Colon (tissue), 2 donors: ENCODE measurements at regions not wholly inside any gene's neighbourhood (a gene's known extent, or its start where the extent isn't known, plus 50 kb on each side); places are given as distances from the start of the nearest gene placed in this dataset.
A peak's percentile ranks its signal among the peaks of the same experiment; 100 is the strongest.
"Not testable (repeated sequence)": the region's sequence is repeated elsewhere in the genome, so short reads cannot be mapped to it uniquely, and the experiment has no call there.

ENCODE experiments used
- FAIRE-seq: peaks from 2 replicates; lab custom pipeline; 2012; peaks lifted over from hg19 to GRCh38; lab: Jason Lieb, UNC
- donor health status: control.
- donor health status: control.

DNA sequence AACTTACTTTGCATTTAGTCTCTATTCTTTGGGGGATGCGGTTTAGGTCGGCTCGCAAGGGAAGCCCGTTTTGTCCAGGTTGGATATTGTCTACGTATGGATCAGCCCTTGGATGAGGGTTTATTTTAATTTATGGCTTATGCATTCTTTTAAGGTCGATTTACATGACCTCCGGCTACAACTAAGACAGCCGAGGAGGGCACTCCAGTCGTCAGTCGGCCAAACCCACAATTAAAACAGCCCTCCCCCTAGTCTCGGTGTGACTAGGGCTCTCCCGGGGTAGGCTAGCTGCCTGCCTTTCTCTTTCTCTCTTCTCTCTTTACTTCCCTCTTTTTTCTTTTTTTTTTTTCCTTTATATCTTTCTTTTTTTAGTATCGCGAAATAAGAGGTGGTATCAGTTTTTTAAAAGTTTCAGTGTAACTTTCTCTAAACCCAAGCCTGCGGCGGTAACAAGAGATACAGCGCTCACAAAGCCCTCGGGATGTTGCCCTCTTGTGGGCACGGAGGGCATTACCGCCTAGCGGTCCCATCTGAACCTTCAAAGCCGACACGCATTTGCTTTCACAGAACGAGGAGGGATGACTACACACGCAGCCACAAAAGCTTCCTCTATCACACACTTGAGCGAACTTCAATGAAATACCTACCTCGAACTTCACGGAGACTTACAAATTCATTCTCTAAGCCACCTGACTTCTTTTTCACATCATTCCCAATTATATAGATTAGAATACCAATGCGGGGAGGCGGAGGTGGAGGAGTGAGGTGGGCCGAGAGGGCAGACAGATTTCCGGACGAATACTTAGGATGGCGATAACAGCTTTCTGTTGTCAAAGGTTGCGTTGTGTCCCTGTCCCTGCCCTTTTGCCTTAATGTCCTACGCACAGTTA lies 132.3 kb upstream of the C11orf58 start:
- peak; percentile 28 for FAIRE-seq

DNA sequence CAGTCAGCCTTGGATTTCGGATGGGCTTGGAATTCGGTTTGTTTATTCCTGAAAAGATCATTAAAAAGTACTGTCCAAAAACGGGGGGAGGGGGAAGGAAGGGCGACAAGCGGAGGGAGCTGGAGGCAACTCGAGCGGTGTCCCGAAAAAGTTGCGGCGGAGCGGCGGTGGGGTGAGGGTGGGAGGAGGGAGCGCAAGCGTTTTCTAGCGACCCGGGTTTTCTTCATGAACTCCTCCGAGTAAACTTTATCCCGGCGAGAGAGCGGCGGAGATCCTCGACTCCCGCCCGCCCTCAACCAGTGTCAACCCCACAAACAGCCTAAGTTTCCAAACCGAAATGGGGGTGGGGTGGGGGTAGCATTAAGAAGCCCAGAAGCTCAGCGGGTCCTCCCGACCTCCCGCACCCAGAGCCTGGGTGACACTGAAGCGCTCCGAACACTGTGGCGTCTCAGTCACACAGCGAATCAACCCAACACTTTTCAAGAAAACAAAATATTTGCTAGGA lies 133.0 kb upstream of the C11orf58 start:
- FAIRE-seq, result no peak

DNA sequence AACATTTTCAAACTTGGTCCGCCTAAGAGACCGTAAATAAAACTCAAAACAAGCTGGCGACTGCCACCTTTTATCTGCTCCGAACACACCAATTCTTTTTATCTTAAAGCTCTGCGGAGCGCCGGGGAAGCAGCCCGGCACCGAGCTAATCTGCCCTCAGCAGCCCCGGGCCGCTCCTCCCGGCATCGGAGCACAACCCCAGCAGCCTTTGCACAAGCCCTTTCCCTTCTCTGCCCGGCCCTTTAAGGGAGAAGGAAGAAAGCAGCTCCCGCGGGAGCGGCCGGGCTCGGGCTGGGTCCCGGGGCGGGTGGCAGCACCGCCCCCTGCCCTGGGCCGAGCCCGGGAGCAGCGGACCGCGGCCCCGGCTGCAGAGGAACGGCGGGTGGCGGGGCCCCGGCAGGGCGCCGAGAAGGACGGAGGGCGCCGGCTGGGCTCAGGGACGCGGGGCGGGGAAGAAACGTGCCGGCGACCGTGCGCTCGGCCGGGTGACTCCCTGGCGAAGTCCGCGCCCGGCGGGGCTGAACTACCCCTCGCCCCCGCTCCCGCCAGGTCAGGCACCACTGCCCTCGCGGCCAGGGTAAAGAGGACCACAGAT lies 133.6 kb upstream of the C11orf58 start:
- FAIRE-seq, result no peak

DNA sequence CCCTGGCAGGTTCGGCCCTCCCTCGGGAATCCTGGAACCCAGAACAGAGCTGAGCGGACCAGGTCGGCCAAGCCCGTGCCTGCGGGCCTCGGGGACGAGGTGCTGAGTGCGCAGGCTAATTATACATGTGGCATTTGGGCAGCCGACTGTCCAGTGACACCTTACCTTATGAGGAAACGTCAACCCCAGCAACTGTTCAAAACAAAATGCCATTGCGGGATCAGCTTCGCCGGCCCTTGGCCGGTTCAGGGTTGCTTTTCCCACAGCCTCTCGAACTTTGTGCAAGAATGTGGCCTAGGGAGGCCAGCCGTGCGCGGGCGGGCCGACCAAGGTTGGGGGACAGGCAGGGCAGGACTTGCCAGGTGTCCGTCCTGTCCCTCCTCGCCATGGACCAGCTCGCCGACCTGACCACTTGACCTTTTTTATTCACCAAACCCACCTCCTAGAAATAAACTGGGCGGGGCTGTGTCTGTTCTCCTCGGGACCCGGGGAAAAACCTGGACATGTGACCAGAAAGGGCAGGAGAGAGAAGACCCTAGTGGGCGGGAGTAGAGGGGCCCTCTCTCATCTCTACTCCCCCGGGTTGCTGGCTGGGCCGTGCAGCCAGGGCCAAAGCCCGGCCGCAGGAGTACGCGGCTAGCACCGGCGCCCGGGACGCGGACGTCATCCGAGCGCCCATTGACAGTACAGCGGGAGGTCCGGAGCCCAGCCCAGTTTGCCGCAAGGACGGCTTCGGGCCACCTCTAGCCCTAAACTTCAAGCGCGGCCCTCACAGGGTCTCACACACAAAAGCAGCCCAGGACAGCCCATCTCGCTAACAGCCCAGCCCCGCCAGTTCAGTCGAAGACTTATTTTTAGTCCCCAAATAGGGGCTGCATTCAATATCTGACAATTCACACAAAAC lies 134.3 kb upstream of the C11orf58 start:
- FAIRE-seq, result no peak

DNA sequence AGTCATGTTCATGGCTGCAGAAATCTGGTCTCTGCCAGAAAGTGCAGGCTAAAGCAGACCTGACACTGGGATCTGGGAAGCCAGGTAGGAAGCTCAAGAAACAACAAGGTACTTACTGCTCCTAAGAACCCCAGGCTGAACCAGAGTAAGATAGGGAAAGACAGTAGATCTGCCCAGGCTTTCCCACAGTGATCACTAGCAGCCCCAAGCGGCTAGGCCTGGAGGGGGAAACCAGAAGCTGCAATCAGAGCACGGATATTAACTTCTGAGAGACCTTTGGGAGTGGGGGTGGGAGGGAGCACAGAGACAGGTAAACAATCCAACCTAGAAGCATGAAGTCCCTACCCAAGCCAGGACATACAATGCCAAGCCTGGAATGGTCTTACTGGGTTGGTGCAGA lies 135.2 kb upstream of the C11orf58 start:
- FAIRE-seq, result no peak

DNA sequence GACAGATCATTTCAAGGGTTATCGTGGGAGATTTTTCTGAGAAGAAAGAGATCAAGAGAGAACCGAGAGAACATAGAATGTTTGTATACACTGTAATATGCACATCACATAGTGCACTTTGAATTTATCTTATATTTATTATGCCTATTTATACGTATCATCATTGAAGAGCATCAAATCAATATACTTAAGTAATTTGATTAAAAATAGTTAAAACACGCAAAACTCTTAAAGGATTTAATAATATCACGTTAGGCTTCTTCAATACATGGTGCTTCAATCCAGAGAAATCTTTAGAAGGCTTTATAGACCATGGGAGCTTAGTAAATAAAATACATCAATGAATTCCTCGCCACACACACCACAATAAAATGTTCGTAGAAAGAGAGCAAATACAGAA lies 139.5 kb upstream of the C11orf58 start:
- no peak for FAIRE-seq

DNA sequence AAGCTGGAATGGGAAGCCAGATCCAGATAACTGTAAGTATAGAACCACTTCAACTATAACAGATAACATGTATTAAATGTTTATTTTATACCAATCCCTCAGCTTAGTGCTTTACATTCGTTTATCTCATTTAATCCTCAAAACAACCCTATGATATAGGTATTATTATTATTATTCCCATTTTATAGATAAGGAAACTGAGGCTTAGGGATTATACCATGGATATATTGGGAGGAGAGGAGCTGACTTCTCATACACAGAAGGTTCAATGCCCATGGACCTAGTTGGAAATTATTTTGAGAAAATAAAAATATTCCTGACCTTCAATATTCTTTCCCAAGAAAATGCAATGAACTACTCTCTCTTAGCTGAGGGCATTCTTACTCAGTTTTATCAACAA lies 140.4 kb upstream of the C11orf58 start:
- FAIRE-seq, result no peak

DNA sequence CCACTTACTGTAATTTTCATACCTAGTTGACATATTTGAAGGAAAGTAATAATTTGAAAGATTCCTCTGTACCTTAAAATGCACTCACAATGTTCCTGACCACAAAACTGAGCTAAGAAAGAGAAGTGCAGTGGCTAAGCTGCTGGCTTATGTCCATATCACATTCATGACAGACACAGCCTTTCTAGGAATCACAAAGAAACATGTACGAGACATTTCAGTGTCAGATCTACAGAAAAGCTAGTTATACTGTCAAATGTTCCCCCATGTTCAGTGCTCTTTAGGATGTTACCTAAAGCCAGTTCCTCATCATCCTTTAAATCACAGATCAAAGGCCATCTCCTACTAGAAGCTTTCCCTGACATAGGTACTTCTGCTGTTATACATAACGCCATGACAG lies 142.2 kb upstream of the C11orf58 start:
- no peak for FAIRE-seq

DNA sequence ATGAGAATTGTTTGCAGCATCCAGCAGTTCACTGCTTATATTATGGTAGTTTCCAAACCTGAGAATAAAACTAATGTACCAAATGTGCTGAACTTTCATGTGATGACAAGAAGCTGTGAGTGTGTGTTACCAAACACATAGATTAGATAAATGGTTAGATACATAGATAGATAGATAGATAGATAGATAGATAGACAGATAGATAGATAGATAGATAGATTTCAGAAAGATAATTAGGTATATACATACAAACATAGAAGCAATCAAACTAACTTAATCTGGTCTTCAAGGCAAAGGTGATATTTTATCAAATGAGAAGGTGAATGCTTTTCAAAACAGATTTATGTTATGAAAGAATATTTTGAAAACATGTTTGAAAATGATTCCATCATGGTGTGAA lies 147.3 kb upstream of the C11orf58 start:
- FAIRE-seq, result peak; percentile 5

DNA sequence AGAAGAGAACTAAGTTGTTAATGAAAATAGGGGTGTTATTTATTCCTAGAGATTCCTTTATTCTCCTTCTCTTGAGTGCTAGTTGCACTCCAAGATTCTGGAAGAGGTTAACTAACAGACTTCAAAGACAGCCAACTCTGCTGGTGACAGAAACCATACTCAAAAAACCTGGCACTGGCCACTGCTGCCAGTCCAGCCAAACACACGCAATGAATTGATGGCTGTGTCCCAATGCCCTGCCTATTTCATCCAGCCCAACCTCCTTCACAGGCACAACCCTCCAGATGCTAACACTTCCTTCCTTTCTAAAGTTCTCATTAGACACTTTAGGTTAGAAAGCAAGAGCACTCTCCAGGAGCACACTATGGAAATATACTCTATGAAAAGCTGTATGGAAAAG lies 150.8 kb upstream of the C11orf58 start:
- no peak for FAIRE-seq

DNA sequence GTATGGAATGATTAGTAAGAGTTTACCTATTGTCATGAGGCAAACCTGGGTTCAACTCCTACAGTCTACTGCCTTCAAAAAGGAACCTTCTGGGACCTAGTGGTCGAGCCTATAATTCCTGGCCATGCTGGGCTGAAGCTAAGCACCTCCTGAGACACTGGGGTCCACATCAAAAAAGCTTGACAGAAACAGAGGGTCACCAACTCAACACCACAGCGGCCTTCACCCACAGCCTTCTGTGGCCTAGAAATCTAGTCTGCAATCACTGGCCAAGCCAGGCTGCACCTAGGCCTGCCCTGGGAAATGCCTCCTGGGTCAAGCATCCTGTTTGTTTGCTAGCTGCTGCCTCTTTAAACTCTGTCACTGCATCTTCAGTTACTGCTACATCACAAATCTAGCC lies 153.9 kb upstream of the C11orf58 start:
- FAIRE-seq, result no peak

DNA sequence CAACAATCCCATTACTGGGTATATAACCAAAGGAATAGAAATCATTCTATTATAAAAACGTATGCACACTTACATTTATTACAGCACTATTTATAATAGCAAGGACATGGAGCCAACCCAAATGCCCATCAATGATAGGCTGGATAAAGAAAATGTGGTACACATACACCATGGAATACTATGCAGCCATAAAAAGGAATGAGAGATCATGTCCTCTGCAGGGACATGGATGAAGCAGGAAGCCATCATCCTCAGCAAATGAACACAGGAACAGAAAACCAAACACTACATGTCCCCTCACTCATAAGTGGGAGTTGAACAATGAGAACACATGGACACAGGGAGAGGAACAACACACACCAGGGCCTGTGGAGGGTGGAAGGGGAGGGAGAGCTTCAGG lies 157.4 kb upstream of the C11orf58 start:
- not testable (repeated sequence) for FAIRE-seq

DNA sequence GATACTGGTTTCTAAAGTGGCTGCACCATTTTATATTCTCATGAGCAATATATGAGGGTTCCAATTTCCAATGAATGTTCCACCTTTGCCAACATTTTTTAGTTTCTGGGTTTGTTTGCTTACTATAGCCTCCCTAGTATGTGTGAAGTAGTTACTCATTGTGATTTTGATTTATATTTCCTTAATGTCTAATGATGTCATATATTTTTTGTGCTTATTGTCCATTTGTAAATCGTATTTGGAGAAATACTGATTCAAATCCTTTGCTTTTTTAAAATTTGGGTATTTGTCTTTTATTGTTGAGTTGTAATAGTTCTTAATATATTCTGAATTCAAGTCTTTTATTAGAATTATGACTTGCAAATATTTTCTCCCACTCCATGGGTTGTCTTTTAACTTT lies 161.0 kb upstream of the C11orf58 start:
- no peak for FAIRE-seq

DNA sequence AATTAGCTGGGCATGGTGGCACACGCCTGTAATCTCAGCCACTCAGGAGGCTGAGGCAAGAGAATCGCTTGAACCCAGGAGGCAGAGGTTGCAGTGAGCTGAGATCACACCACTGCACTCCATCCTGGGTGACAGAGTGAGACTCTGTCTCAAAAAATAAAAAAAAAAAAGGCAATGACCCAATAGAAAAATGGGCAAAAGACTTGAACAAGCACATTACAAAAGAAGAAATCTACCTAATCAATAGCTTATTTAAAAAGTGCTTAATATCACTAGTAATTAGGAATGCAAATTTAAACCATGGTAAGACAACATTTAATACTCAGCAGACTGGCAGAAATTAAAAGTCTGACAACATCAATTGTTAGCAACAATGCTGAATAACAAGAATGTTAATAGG lies 163.6 kb upstream of the C11orf58 start:
- not testable (repeated sequence) for FAIRE-seq

DNA sequence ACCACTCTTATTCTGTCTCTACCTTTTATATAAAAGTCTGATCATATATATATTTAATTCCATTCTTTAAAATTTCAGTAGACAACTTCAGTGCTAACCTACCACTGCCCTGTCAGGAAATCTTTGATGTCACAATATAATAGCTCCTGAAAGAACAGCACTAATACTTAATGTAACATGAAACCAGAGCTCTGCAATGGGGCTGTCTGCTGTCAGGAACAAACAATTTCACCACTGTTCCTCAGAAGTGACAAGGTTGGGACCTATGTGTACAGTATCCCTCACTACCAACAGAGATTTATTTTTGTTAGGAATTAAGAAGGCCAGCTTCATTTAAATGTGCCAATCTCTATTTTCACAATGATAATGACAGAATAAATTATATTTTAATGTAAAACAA lies 165.5 kb upstream of the C11orf58 start:
- no peak for FAIRE-seq

DNA sequence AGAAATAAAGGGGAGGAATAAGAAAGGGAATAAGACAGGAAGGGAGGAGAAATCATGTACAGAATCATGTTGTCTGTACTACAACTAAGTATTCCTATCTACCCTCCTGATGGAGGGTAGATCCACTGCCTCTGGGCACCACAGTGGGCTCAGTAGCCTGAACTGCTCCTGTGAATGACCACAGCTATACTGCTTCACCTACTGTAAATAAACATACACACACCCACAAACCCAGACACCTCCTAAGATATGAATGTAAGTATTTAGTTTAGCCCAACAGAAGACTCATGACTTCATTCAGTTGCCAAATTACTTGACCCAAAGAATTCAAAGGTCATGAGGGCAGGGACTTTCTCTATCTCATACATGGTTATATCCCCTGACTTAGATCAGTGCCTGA lies 177.3 kb upstream of the C11orf58 start:
- no peak for FAIRE-seq

DNA sequence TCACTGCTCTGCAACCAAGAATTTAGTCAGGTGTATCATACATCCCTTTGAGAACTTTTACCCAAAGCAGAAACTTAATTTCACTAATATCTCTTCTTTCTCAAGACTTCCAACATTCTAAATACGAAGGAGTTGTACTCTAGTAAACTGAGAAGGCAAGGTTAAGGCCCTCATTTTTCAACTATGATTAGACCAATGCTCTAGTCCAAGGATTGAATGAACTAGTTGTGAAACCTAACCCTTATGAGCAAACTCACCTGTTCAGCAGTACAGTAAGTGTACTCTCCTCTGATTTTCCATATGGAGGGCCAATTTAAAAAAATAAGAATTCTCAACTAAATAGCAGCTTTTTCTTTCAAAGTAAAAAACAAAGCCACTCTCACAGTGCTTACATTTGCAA lies 180.0 kb upstream of the C11orf58 start:
- FAIRE-seq, result no peak

DNA sequence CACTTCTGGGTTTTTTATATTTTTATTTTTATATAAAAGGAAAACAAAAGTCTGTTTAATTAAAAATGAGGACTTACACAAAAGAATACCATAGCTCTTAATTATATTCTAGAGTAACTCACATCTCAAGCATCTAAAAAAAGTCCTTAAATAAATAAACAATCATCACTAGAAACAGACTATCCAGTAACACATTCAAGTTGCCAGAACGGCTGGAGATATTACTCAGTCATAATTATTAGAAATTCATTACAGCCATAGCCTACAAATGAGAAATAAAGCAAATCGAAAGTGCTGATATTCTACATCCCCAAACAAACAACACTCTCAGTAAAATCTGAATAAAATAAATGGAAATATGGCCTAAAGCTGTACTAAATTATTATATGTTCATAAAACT lies 182.5 kb upstream of the C11orf58 start:
- no peak for FAIRE-seq

DNA sequence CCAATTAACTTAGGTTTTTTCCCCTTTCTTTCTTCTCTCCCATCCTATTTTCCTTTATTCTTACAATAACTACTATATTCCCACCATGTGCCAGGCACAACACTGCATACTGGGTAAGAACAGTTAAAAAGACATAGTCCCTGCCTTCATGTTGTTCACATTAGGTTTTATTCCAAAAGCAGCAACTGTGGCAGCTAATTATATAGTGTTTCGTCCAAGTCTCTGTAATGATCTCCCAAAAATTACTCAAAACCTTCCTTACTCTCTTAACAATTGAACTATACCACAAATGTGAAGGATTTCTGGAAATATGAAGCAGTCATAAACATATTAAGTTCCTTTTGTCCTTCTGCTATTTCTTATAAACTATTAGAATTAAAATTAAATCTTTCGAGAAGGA lies 184.1 kb upstream of the C11orf58 start:
- FAIRE-seq, result no peak

DNA sequence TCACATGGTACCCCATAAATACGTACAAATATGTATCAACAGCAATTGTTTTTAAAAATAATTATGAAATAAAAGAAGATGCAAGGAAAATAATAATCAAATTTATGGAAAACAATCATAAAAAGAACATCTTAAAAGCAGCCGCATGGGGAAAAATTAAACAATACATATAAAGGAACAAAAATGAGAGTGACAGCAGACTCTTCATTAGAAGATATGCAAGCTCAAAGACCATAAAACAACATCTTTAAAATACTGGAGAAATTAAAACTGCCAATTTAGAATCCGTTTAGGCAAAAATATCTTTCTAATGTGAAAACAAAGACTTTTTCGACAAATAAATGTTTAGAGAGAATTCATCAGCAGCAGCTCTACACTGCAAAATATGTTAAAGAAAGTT lies 190.6 kb upstream of the C11orf58 start:
- FAIRE-seq, result no peak

DNA sequence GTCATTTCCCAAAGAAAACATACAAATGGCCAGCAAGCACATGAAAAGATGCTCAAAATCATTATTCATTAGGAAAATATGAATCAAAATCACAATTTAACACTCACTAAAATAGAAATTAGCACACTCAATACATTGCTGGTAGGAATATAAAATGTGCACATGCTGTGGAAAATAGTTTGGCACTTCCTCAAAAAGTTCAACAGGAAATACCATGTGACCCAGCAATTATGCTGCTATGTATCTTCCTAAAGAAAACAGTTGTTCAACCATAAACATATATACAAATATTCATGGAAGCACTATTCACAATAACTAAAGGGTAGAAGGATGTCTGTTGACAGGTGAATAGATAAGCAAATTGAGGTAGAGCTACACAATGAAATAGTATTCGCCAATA lies 187.3 kb upstream of the SOX6 start:
- FAIRE-seq, result no peak

DNA sequence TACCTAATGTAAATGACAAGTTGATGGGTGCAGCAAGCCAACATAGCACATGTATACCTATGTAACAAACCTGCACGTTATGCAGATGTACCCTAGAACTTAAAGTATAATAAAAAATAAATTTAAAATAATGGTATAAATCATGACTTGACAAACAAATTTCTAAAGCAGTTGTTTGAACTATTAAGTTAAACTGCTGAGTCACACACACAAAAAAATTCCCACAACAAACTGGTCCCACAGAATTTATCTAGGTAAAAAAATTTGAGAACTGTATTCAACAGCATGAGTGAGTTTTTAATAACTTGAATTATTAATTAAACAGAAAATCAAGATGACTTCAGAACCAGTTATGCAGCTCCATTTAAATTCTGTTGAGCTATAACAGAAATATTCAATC lies 186.0 kb upstream of the SOX6 start:
- no peak for FAIRE-seq

DNA sequence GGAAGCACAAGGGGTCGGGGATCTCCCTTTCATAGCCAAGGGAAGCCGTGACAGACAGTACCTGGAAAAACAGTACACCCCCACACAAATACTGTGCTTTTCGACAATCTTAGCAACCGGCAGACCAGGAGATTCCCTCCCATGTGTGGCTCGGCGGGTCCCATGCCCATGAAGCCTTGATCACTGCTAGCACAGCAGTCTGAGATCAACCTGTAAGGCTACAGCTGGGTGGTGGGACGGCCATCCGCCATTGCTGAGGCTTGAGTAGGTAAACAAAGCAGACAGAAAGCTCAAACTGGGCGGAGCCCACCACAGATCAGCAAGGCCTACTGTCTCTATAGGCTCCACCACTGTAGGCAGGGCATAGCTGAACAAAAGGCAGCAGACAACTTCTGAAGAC lies 180.2 kb upstream of the SOX6 start:
- FAIRE-seq, result no peak
